Prostate gland (tissue), 2 donors: ENCODE measurements at regions not wholly inside any gene's neighbourhood (a gene's known extent, or its start where the extent isn't known, plus 50 kb on each side); places are given as distances from the start of the nearest gene placed in this dataset.

ENCODE experiments used
- DNase-seq: peaks from one replicate; pipeline ENCODE4 v3.0.0-alpha.2; 2019; ENCODE audit warnings: low spot score
- H3K27ac ChIP-seq, 2 donors: fragments of 200-600 bp; sonication (generic); 2 replicates each; pipeline ENCODE4 v1.5.1; 2017 to 2019
- H3K27me3 ChIP-seq: fragments of 200-600 bp; sonication (generic); replicated peaks from 2 replicates; pipeline ENCODE4 v1.5.1; 2019; ENCODE audit not compliant: insufficient read depth
- H3K36me3 ChIP-seq, 2 donors: fragments of 200-600 bp; sonication (generic); 1 replicate in 1 of 2; 2 replicates in 1 of 2; pipeline versions ENCODE4 v1.5.1 to v1.8.1; 2017 to 2019
- H3K4me1 ChIP-seq: fragments of 200-600 bp; sonication (generic); replicated peaks from 2 replicates; pipeline ENCODE4 v1.5.1; 2019
- H3K4me3 ChIP-seq, 2 donors: fragments of 200-600 bp; sonication (generic); 2 replicates each; pipeline ENCODE4 v1.5.1; 2017 to 2019
- H3K9me3 ChIP-seq: fragments of 200-600 bp; sonication (generic); 2 replicates; pipeline ENCODE4 v1.5.1; 2017
- CTCF ChIP-seq, 4 experiments: fragments of 200-600 bp in 2 of 4; fragments of 450-650 bp in 2 of 4; sonication (generic) in 2 of 4; IDR thresholded peaks; 1 replicate in 3 of 4; 2 replicates in 1 of 4; pipeline ENCODE4 v1.5.1; 2016 to 2019; ENCODE audit warnings: antibody characterized with exemption in 4 of 4, mild to moderate bottlenecking in 2 of 4, moderate library complexity in 2 of 4
- POLR2A ChIP-seq: fragments of 450-650 bp; IDR thresholded peaks from one replicate; pipeline ENCODE4 v1.6.1; 2016; ENCODE audit warnings: antibody characterized with exemption, mild to moderate bottlenecking
- POLR2AphosphoS5 ChIP-seq: sonication (generic); formaldehyde crosslinking; IDR thresholded peaks from one replicate; pipeline ENCODE4 v1.6.1; 2017; ENCODE audit warnings: antibody characterized with exemption
- WGBS: methylation state at CpG from one replicate; pipeline ENCODE4 v1.1.5; 2018; 5-methylcytosine and 5-hydroxymethylcytosine counted together
- intact Hi-C: fragments of 100-400 bp; cut with DNase I; formaldehyde crosslinking; loops from one replicate; pipeline ENCODE4 v1.14.2; 2022

DNA sequence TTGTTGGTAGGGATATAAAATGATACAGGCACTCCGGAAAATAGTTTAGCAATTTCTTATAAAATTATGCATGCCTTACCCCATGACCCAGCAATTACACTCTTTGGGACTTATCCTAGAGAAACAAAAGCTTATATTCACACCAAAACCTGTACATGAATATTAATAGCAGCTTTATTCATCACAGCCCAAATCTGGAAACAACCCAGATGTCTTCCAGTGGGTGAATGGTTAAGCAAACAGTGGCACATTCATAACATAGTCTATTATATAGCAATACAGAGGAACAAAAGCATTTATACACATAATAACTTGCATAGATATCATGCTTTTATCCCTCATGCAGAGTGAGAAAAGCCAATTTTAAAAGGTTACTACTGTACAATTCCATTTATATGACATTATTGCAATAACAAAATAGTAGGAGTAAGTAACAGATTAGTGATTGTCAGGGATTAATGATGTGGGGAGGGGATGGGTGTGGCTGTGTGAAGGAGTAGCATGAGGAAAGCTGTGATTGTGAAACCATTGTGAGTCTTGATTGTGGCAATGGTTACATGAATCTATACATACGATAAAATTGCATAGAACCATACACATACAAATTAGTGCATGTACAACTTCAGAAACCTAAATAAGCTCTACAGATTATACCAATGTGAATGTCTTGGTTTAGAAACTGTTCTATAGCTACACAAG lies 363.1 kb upstream of the OR4E1 start:
- intact Hi-C loops: no loop called here
- Histone ChIP-seq H3K27ac (no peak overlapping the region), H3K27me3 (no peaks in the 10 kb centered on the region), H3K4me3 (no peak overlapping the region), H3K4me1 (no peaks in the 10 kb centered on the region), H3K36me3 (no peaks in the 10 kb centered on the region), H3K9me3 (no peaks in the 10 kb centered on the region)
- TF ChIP-seq CTCF (IDR thresholded peaks at IDR 0.05) (no peak), POLR2A (no peak), POLR2AphosphoS5 (no peak)
- no peak for DNase-seq
- WGBS: 78% methylated on average over 2 of the region's 2 CpGs

DNA sequence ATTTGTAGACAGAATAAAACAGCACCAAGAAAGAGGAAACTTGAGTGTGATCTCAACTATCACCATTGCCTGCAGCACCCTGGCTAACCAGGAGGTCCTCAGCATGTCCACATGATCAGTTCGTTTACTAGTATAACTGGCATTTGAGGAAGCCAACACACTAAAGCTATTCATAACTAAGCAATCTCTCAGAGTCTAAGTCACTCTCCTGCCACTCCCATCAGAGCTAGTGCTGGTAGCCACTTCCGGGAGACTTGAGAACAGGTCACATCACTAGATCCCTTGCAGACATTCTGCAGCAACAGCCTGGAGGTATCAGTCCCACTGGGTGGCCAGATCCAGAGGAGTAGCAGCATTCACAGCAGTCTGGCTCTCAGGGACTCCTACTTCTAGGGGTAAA lies 352.9 kb upstream of the OR4E1 start:
- intact Hi-C loops: no loop called here
- H3K4me1 ChIP-seq: no peaks in the 10 kb centered on the region
- 51% methylated on average over 2 of the region's 2 CpGs for WGBS
- DNase-seq: no peak
- no peaks in the 10 kb centered on the region for H3K9me3 ChIP-seq
- no peaks in the 10 kb centered on the region for H3K36me3 ChIP-seq
- TF ChIP-seq POLR2A: no peak
- H3K27me3 ChIP-seq: no peaks in the 10 kb centered on the region
- no peak overlapping the region for H3K4me3 ChIP-seq
- no peak overlapping the region for H3K27ac ChIP-seq

- Histone ChIP-seq H3K4me1 (no peaks in the 10 kb centered on the region), H3K36me3 (no peaks in the 10 kb centered on the region), H3K4me3 (no peak overlapping the region), H3K9me3 (no peaks in the 10 kb centered on the region), H3K27me3 (no peaks in the 10 kb centered on the region), H3K27ac (no peak overlapping the region)
- 82% methylated on average over 1 of the region's 1 CpG for WGBS
- TF ChIP-seq POLR2AphosphoS5 (no peak), POLR2A (no peak), CTCF (IDR thresholded peaks at IDR 0.05) (no peak)
- intact Hi-C loops: no loop called here
- DNase-seq: no peak
These were observed 352.3 kb upstream of the OR4E1 start for GRCh38 chr14:22025879-22026278.

DNA sequence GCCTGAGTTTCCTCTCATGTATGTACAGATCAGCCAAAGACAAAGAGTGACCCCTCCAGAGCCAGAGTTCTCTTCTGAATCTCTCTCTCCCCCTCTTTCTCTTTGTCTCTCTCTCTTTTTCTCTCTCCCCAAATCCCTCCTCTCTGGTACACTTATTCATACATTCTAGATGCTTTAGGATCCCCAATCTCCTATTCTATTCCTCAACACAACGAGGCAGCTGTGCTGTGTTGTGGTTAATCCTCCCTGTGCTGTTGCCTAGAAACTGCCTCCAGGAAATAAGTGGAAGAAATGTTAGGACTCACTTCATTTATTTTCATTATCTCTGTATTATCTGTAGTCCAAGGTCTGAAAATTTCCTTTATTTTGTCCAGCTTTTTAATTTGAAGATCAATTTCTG lies 350.5 kb upstream of the OR4E1 start:
- no peak overlapping the region for H3K27ac ChIP-seq
- no peaks in the 10 kb centered on the region for H3K27me3 ChIP-seq
- no peaks in the 10 kb centered on the region for H3K36me3 ChIP-seq
- TF ChIP-seq CTCF (IDR thresholded peaks at IDR 0.05) (no peak), POLR2A (no peak), POLR2AphosphoS5 (no peak)
- DNase-seq: no peak
- H3K4me3 ChIP-seq: no peak overlapping the region
- H3K9me3 ChIP-seq: no peaks in the 10 kb centered on the region
- WGBS: 7% methylated on average over 1 of the region's 1 CpG
- H3K4me1 ChIP-seq: no peaks in the 10 kb centered on the region
- intact Hi-C loops: no loop called here

DNA sequence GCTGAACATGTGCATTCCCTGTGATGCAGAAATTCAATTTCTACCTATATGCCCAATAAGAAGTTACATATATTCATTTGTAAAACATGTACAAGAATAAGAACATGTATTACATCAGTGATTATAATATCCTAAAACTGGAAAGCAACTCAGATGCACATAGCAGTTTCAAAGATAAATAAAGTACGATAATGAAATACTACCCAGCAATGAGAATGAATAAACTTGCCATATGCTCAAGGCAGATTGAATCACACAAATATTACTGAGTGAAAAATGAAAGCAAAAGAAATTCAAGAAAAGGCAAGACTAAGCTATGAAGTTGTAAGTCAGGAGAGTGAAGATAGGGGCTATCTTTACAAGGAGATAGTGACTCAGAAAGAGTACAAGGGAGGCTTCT lies 345.3 kb upstream of the OR4E1 start:
- Histone ChIP-seq H3K4me3 (no peak overlapping the region), H3K9me3 (no peaks in the 10 kb centered on the region), H3K27me3 (no peaks in the 10 kb centered on the region), H3K27ac (no peak overlapping the region), H3K36me3 (no peaks in the 10 kb centered on the region), H3K4me1 (no peaks in the 10 kb centered on the region)
- no peak for DNase-seq
- TF ChIP-seq POLR2AphosphoS5: no peak
- TF ChIP-seq CTCF (IDR thresholded peaks at IDR 0.05): no peak
- 68% methylated on average over 1 of the region's 1 CpG for WGBS
- intact Hi-C loops: no loop called here
